Esophagus squamous epithelium (tissue), 5 donors: ENCODE measurements at regions not wholly inside any gene's neighbourhood (a gene's known extent, or its start where the extent isn't known, plus 50 kb on each side); places are given as distances from the start of the nearest gene placed in this dataset.

Experiments used
- DNase-seq: peaks from one replicate; lab custom pipeline; 2025; lab: John Stamatoyannopoulos, UW
- H3K27ac ChIP-seq, 4 donors: fragments of 200-600 bp; sonication (generic); one replicate each; pipeline ENCODE4 v1.5.1; 2016 to 2019; ENCODE audit warnings: mild to moderate bottlenecking in 1 of 4
- H3K27me3 ChIP-seq, 4 donors: fragments of 200-600 bp; sonication (generic); 1 replicate in 3 of 4; 2 replicates in 1 of 4; pipeline versions ENCODE4 v1.5.1 to v1.6.0; 2017 to 2021; ENCODE audit warnings: antibody characterized with exemption in 1 of 4
- H3K36me3 ChIP-seq, 3 donors: fragments of 200-600 bp; sonication (generic); one replicate each; pipeline ENCODE4 v1.5.1; 2016 to 2019
- H3K4me1 ChIP-seq, 3 donors: fragments of 200-600 bp; sonication (generic); one replicate each; pipeline ENCODE4 v1.5.1; 2017 to 2019
- H3K4me3 ChIP-seq, 4 donors: fragments of 200-600 bp; sonication (generic); 1 replicate in 3 of 4; 2 replicates in 1 of 4; pipeline ENCODE4 v1.5.1; 2016 to 2019; ENCODE audit warnings: mild to moderate bottlenecking in 2 of 4, moderate library complexity in 1 of 4
- H3K9me3 ChIP-seq, 3 donors: fragments of 200-600 bp; sonication (generic); one replicate each; pipeline ENCODE4 v1.5.1; 2016 to 2019
- CTCF ChIP-seq, 6 experiments: fragments of 450-650 bp in 4 of 6; fragments of 200-600 bp in 2 of 6; sonication (generic) in 2 of 6; IDR thresholded peaks; one replicate each; pipeline ENCODE4 v1.5.1; 2016 to 2019; ENCODE audit warnings: antibody characterized with exemption in 6 of 6, mild to moderate bottlenecking in 4 of 6, moderate library complexity in 4 of 6
- POLR2A ChIP-seq, 4 donors: fragments of 450-650 bp; IDR thresholded peaks; one replicate each; pipeline ENCODE4 v1.6.1; 2017; ENCODE audit warnings: antibody characterized with exemption in 4 of 4, mild to moderate bottlenecking in 4 of 4, moderate library complexity in 3 of 4
- whole genome bisulfite sequencing, 2 donors: methylation state at CpG; one replicate each; pipeline ENCODE4 v1.1.5; 2018; 5-methylcytosine and 5-hydroxymethylcytosine counted together
- intact Hi-C: fragments of 100-400 bp; cut with DNase I; formaldehyde crosslinking; loops from one replicate; pipeline ENCODE4 v1.15.0; 2022
- donor health status: DM: yes; HTN: yes; CAD: no.

GRCh38 chr6:85127168-85127498, 322.8 kb upstream of the NT5E start:
- Histone ChIP-seq H3K9me3 (no peaks in the 10 kb centered on the region), H3K36me3 (no peaks in the 10 kb centered on the region), H3K27me3 (no peaks in the 10 kb centered on the region), H3K27ac (no peak overlapping the region), H3K4me3 (no peak overlapping the region), H3K4me1 (no peaks in the 10 kb centered on the region)
- DNase-seq: no peak
- no peak for TF ChIP-seq CTCF (IDR thresholded peaks at IDR 0.05)
- no peak for TF ChIP-seq POLR2A (IDR thresholded peaks at IDR 0.05)
- 63 to 72% methylated on average over 2 to 4 of the region's 4 CpGs for WGBS, 2 donors
- intact Hi-C loops: no loop called here

- DNase-seq: no peak
These were observed 323.3 kb upstream of the NT5E start for GRCh38 chr6:85126485-85127167.

GRCh38 chr6:85125526-85125925, 324.4 kb upstream of the NT5E start:
- 31 to 41% methylated on average over 3 of the region's 3 CpGs for WGBS, 2 donors
- no peak for DNase-seq

More at GRCh38 chr6:85126485-85127167, 323.3 kb upstream of the NT5E start:
- Histone ChIP-seq H3K27ac (no peak overlapping the region), H3K27me3 (no peaks in the 10 kb centered on the region), H3K9me3 (no peaks in the 10 kb centered on the region), H3K4me3 (no peak overlapping the region), H3K36me3 (no peaks in the 10 kb centered on the region), H3K4me1 (no peaks in the 10 kb centered on the region)
- TF ChIP-seq CTCF (IDR thresholded peaks at IDR 0.05) (peak in 2 of 6 experiments; percentile 17 to 20), POLR2A (IDR thresholded peaks at IDR 0.05) (no peak)
- intact Hi-C loops: no loop called here
- 36 to 38% methylated on average over 9 to 11 of the region's 11 CpGs for WGBS, 2 donors

GRCh38 chr6:85124472-85125354, 325.2 kb upstream of the NT5E start:
- WGBS, 2 donors: 70 to 73% methylated on average over 1 of the region's 1 CpG
- TF ChIP-seq CTCF (IDR thresholded peaks at IDR 0.05) (no peak), POLR2A (IDR thresholded peaks at IDR 0.05) (no peak)
- Histone ChIP-seq H3K4me1 (no peaks in the 10 kb centered on the region), H3K9me3 (no peaks in the 10 kb centered on the region), H3K4me3 (no peak overlapping the region), H3K36me3 (no peaks in the 10 kb centered on the region), H3K27ac (no peak overlapping the region), H3K27me3 (no peaks in the 10 kb centered on the region)
- intact Hi-C loops: no loop called here
- no peak for DNase-seq

More at GRCh38 chr6:85125526-85125925, 324.4 kb upstream of the NT5E start:
- Histone ChIP-seq H3K27ac (no peak overlapping the region), H3K9me3 (no peaks in the 10 kb centered on the region), H3K4me1 (no peaks in the 10 kb centered on the region), H3K36me3 (no peaks in the 10 kb centered on the region), H3K27me3 (no peaks in the 10 kb centered on the region), H3K4me3 (no peak overlapping the region)
- intact Hi-C loops: no loop called here
- no peak for TF ChIP-seq CTCF (IDR thresholded peaks at IDR 0.05)
- TF ChIP-seq POLR2A (IDR thresholded peaks at IDR 0.05): no peak

GRCh38 chr6:85121158-85121557, 328.7 kb upstream of the NT5E start:
- Histone ChIP-seq H3K9me3 (no peaks in the 10 kb centered on the region), H3K27me3 (no peaks in the 10 kb centered on the region), H3K4me1 (no peaks in the 10 kb centered on the region), H3K27ac (no peak overlapping the region), H3K36me3 (no peaks in the 10 kb centered on the region), H3K4me3 (no peak overlapping the region)
- 43 to 53% methylated on average over 1 of the region's 1 CpG for WGBS, 2 donors
- TF ChIP-seq POLR2A (IDR thresholded peaks at IDR 0.05): no peak
- no peak for TF ChIP-seq CTCF (IDR thresholded peaks at IDR 0.05)
- DNase-seq: no peak
- intact Hi-C loops: no loop called here
